Pons (tissue), 1 donor: ENCODE measurements at regions not wholly inside any gene's neighbourhood (a gene's known extent, or its start where the extent isn't known, plus 50 kb on each side); places are given as distances from the start of the nearest gene placed in this dataset.

ENCODE experiments used
- DNase-seq: peaks from one replicate; pipeline ENCODE4 v3.0.0-alpha.2; 2016; ENCODE audit warnings: low spot score

DNA sequence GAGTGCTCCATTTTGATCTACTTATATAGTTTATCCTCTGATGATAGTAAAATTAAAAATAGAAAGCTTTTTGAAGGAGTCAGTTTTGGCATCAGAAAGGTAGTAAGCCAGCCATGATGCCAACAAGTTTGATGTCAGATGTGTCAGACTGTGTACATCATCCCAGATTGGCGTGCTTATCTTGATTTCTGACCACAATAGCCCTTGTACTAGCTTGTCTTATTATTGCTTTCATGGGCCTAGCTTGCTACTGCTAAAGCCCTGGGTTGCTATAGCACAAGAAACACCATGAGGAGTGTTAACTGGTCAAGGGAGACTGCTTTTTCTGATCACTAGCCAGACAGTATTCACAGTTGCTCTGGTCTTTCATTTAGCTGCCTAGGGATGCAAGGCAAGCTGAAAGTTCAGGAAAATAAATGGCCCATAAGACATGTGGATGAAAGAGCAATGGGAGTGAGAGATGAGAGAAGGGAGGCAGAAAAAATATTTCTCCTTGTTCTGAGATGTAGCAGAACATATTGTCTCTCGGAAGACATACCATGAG is 1038.5 kb downstream of the JRKL start:
- no peak for DNase-seq

DNA sequence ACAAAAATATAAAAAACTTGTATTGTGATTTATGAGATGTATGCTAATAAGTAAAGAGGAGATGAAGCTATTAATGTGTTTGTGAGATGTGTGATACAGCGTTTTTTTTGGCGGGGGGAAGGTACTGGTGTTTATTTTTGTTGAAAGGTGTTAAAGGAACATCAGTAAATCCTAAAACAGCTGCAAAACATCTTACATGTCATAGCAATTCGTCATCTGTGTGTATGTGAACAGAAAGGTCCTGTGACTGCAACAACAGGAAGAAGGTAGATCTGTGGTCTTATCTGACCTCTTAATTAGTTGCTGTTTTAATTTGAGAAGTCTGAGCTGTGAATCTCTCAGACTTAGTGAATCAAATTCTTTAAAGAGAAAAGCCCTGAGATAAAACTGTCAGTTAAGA is 1041.1 kb downstream of the JRKL start:
- DNase-seq: no peak

DNA sequence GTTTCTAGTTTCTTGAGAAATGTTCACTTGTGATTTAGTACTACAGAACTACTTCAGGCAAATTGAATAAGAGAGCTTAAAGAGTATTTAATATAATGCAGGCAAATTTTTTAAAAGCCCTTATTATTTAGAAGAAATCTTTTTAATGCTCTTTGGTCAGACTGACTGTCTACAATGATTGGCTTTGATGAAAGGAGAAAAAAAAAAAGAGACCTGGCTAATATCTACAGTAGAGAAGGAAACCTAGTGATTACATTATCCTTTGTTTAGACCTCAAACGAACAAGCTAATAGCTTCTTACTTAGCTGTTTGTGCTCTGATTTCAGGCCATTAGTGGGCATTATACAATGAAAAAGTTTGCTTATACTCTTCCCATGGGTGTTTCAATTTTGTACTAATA is 1043.1 kb downstream of the JRKL start:
- no peak for DNase-seq

DNA sequence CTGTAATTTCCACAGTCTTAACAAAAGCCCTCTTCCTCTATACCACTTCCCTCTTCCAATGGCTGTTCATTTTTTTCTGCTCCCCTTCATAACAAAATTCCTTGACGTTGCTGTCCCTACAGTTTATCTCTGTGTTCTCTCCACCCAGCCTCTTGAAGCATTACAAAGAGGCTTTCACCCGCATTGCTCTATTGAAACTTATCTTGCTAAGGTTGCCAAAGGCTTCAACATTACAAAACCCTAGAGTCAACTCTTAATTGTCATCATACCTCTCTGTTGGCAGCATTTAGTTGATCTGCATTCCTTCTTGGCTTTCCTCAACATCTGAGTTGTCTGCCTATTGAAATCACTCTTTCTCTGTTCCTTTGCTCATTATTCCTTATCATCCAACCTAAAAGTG is 1055.7 kb downstream of the JRKL start:
- DNase-seq: no peak

DNA sequence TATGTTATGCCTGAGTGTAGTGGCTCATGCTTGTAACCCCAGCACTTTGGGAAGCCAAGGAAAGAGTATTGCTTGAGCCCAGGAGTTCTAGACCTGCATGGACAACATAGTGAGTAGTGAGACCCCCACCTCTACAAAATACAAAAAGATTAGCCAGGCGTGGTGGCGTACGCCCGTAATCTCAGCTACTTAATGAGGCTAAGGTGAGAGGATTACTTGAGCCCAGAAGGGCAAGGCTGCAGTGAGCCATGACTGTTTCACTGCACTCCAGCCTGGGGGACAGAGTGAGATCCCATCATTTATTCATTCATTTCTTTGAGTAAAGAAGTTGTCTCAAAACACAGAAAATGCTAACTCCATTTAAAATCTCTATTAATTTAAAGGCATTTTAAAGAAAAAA is 1061.6 kb downstream of the JRKL start:
- DNase-seq: no peak

DNA sequence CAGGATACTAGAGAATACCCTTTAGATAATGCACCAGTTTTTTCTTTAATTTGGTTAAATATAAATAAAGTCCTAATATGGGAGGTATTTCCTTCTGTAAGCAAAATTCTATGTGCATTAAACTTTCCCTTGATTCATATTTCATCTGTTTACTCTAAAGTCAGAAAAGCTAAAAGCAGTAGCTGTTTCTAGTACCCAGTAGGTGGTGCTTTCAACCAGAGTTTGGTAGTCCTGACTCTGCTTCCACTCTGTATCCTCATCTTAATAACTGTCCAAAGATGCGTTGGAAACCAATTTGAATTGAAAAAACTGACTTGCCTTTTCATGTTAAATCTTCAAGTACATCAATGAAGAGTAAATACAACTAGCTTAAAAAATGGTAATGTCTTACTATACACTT is 1065.2 kb downstream of the JRKL start:
- peak; percentile 50 for DNase-seq

DNA sequence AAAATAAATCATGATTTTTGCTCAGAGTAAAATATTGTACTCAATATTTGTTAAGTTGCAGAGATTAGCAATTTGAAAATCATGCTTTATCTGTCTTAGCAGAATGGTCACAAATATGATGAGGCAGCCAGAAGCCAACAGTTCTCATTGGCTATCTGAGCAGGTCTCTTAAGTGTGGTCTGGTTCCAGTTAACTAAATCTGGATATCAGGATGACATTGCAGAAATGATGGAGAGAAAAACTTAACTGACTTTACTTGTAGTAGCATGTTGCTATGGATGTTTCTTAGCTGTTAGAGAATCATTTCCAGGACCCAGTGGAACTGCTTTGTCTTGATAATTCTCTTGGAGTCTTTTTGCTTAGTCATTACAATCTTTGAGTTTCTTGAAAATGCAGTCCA is 1070.3 kb downstream of the JRKL start:
- no peak for DNase-seq

DNA sequence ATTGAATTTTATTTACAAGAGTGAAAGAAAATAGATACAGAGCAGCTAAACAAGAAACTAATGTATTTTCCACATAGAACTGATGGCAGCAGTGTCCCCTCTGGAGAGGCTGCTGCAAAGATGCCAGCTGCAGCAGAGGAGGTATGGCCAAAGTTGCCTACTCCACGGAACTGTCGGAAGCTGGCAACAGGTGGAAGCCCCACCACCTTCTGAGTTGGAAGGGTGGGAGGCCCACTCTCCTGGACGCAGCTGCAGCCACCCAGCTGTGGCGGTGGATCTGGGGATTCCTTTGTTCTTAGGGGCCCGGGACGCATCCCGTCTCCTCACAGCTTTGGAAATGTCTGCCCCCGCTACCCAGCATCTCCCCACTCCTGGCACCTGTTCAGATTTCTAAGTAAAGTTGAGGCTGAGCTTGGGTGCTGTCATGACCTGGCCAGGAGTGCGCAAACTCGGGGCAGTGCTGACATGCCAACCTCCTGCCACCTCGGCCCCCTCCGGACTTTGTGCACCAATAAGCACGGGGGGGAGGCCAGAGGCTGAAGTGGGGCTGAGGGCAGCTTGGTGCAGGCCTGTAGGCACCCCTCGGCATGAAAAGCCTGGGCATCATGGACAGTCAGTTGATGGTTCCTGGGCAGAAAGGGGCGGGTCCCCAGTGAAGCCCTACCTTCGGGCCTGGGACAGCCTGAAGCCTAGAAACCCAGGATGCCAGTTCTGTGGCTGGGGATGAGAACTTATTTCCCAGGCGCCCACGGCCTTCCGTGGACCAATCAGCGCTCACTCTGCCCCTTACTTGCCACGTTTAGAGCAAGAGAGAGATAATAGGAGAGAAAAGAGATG is 1071.4 kb downstream of the JRKL start:
- no peak for DNase-seq

DNA sequence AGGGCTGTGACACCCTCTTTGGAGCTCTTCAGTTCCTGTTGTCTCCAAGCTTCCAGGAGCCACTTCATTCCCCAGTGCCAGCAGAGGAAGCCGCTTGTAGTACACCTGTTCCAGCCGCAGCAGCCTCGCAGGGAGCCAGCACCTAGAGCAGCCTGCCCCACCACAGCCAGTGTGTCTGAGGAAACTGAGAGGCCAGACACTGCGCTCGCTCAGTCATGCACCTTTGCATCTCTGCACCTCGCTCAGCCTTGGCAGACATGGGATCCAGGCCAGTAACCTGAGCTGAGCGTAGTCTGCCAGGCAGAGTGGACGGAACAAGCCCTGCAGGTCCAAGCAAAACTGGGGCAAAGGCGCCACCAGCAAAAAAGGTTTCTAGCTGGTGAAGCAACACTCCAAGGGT is 1072.1 kb downstream of the JRKL start:
- DNase-seq: no peak

DNA sequence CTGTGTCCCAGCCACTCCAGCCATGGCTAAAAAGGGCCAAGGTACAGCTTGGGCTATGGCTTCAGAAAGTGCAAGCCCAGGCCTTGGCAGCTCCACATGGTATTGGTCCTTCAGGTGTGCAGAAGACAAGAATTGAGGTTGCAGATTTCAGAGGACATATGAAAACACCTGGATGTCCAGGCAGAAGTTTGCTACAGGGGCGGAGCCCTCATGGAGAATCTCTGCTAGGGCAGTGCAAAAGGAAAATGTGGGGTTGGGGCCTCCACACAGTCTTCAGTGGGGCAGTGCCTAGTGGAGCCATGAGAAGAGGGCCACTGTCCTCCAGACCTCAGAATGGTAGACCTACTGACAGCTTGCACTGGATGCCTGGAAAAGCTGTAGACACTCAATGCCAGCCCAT is 1074.1 kb downstream of the JRKL start:
- DNase-seq: no peak

DNA sequence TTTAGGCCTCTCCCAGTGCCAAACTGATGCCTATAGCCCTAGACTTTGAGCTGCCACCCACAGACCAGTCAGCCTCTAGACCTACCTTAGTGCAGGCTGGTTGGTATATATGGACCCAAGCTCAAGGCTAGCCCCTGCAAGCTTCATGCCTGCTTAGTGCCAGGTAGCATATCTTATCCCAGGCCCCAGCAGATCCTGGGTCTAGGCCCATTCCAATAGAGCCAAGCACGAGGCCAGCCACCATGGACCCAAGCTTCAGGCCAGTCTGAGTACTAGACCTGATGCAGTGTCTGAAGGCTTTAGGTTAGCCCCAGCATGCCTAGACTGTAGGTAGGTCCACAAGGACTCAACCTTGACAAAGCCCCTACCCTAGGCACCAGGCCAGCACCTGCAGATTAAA is 1081.7 kb downstream of the JRKL start:
- DNase-seq: no peak

DNA sequence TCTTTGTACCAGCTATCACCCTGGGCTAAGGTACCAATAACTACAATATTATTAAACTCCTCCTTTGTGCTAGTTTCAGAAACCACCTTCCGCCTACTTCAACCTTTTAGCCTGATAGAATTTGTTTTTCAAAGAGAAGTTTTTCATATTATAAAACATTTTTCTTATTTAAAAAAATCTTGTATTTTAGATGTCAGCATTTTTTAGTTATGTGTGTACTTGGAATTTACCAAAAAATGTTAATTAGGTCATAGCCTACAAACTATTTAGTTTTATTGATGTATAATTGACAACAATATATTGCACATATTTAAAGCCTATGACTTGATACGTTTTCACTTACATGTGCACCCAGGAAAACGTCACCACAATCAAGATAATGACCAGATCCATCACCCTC is 1097.6 kb downstream of the JRKL start:
- DNase-seq: no peak

DNA sequence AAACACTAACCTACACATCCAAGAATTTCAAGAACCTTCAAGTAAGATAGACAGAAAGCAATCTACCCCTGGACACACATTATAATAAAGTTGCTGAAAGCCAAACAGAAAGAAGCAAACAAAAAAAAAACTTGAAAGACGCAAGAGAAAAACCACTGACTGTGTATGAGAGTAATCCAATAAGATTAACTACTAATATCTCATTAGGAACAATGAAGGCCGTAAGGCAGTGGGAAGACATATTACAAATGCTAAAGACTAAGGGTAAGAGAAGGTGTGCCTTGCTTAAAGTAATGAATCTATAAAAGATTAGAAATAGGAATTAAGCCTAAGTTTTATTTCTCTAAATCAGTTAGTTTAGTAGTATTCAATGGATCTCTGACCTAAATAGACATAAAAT is 1109.1 kb downstream of the JRKL start:
- no peak for DNase-seq

DNA sequence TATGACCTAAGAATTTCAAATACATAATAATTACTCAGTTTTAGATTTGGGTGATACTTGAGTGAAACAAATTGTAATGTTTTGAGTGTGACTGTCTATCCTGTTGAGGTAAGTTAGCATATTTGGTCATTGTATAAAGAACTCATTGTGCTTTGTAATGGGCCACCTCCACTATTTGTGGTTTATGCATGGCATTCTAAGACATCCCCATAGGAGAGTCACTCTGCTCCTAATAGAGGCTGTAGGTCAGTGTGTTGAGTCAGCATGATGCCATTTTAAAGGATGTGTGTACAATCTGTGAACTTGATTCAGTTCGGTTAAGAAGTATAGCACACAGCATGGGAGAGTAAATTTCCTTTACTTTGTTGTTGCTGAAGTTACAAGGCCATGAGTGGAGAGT is 1112.4 kb downstream of the JRKL start:
- no peak for DNase-seq

DNA sequence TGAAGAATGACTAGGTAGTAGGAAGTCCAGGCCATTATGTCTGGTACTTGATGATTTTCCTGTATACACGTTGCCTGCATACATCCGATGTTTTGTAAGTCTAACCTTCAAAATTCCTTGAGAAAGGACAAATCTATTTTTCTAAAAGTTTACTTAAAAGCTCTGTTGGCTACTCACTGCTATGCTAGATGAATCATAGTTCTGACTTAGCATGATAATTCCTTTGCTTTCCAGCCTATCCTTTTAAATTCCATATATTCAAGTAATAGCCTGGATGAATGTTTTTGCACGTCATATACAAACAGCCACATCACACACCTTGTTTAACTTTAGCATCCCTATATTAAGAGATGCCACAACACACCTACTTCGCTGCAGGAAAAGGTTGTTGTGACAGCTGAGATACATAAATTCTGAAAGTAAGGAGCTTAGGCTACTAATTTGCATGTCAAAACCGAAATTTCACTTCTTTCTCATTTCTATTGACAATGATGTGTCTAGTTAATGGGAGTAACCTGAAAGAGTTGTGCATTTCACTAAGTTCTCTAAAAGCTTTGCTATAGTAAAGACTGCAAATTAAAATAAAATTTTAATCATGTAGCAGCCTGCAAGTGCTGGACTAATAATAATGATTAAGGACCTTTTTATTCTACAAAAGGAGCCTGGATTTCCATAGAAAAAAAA is 1116.4 kb downstream of the JRKL start:
- no peak for DNase-seq

DNA sequence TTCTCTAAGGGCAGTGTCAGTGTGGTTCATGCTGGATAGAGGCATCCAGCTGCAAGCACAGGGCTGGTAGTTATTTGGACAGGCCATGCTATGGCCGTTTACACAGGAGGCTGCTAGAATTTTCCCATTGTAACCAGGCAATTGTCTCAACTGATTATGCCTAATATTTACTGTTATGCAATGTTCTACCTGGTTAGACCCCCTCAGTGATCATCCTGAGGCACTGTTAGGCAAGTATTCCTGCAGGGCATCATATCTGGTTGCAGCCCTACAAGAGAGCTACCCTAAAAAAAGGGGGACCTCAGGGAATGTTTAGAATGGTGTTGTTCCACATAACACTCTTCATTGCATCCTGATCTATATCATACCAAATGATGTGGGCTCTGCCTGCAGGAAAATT is 1124.6 kb downstream of the JRKL start:
- DNase-seq: no peak

DNA sequence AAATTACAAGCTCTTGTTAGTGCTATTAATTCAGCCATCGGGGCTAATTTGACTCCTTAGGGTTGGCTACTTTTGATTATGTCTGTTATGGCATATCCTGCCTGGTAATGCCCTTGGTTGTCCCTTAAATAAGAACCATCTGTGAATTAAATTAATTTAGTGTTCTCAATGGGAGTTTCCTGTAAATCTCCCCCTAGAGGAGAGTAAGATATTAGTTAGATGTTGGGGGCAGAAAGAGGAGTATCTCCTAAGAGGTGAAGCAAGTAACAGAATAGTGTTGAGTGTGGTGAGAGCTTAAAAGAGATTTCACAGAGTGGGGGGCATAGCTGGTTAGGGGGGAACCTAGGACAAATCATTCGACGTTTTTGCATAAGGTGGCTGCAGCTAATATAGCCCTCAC is 1126.9 kb downstream of the JRKL start:
- no peak for DNase-seq

DNA sequence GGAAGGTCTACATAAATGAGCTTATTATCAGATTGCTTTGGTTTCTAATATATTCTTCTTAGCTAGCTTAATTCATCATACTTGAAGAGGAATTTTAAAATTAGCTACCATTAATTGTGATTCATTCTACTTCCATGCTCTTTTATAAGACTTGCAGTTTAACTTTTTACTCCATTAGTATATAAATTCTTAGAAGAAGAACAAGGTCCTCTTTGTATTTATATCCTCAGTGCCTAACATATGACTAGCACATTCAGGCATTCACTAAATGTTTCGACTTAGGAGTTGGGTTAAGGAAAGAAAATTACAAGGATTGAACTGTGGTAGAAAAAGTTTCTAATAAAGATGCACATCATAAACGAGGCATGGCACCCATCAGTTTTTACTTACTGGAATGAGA is 1135.5 kb downstream of the JRKL start:
- DNase-seq: no peak

DNA sequence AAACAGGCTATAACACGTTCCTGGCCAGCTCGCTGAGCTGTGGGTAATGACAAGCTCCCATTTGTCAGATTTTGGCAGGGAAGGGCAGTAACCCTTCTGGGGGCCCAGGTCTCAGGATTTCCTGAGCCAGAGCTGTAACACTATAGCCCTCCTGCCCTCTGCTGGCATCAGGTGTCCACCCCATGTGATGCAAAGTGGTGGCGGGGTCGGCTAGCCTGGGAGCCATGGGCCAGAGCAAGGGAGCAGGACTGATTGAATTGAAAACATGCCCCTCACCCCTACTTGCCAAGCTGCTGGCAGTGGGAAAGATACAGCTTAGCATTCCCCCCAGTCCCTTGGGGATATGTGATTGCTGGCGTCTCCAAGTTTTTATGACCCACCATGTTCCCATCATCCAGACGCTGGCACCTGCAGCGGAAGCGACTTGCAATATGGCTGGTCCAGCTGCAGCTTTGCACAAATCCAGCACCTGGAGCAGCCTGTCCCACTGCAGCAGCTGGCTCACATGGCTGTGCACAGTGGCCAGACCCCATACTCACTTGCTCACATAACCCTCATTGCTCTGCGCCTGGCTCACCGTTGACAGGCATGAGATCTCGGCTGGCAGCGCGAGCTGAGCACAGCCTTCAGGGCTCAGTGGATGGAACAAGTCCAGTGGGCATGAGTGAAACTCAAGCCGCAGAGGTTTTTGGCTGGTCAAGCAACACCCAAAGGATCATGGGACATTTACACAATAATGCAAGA is 1147.8 kb downstream of the JRKL start:
- DNase-seq: no peak

DNA sequence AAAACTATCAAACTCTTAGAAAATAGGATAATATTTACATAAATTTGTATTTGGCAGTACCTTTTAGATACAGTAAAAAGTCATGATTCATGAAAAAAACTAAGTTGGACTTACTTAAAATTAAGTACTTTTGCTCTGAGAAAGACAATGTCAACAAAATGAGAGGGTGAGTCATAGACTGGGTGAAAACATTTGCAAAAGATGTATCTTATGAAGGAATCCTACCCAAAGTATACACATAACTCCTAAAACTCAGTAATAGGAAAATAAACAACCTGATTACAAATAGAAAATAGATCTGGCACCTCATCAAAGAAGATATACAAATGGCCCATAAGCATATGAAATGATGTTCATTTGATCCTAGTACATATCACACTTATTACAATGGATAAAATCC is 1154.6 kb downstream of the JRKL start:
- DNase-seq: no peak

DNA sequence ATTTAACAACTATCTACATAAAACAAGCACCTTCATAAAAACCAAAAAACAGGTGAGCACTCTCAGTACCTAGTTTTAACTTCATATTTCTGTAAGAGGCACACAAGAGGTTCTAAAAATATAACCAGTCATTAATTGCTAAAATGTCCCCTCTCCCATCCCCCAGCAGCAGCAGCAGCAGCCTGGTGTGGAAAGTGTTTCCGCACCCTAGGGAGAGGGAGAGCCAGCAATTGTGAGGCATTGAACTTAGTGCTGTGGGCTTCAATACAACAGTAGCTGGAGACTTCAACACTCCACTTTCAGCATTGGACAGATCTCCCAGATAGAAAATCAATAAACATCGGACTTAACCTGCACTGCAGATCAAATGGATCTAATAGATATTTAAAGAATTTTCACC is 1158.5 kb downstream of the JRKL start:
- DNase-seq: no peak

DNA sequence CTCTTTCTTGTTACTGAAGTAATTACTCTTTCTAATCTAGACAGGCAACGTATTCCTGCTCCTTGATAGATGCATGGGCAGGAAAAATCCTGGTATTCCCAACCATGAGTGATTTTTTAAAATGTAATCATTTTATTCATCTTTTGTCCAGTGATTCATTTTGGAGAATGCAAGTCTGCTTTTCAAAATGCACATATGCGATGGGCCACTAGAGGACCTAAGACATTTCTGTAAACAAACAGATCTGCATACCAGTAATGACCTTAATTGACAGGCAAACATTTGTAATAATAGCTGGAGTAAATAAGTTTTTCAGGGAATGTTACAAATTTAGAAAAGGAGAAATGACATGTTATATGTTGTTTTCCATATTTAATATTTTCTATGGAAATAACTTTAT is 1167.6 kb downstream of the JRKL start:
- peak; percentile 7 for DNase-seq

DNA sequence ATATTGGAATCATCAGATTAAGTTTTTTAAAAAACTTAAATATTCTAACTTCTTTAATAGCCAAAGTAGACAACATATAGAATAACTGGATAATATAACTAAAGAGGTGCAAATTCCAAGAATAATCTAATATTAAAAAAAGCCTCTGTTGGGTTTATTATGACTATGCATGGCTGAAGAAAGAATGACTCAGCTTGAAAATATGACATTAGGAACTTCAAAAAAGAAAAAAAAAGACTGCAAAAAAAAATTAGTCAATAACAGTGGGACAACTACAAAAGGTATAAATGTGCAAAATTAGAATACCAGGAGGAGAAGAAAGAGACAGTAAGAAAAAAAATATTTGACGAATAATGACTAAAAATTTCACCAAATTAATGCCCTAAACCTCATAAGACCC is 1178.0 kb downstream of the JRKL start:
- DNase-seq: no peak
